ENCODE measurements at regions not wholly inside any gene's neighbourhood (a gene's known extent, or its start where the extent isn't known, plus 50 kb on each side); places are given as distances from the start of the nearest gene placed in this dataset.

GRCh38 chr17:6943406-6943805, 52.4 kb upstream of the ALOX12 start:
- H3K27me3 ChIP-seq: no peaks in the 10 kb centered on the region
- no peaks in the 10 kb centered on the region for H3K9me3 ChIP-seq
- no peaks in the 10 kb centered on the region for H3K4me1 ChIP-seq
- no peak for DNase-seq (ENCODE audit: low spot score)
- H3K36me3 ChIP-seq: no peaks in the 10 kb centered on the region
- no peak overlapping the region for H3K27ac ChIP-seq
- no peak overlapping the region for H3K4me3 ChIP-seq
- TF ChIP-seq CTCF (IDR thresholded peaks at IDR 0.05): no peak
